ENCODE measurements at regions not wholly inside any gene's neighbourhood (a gene's known extent, or its start where the extent isn't known, plus 50 kb on each side); places are given as distances from the start of the nearest gene placed in this dataset.

DNA sequence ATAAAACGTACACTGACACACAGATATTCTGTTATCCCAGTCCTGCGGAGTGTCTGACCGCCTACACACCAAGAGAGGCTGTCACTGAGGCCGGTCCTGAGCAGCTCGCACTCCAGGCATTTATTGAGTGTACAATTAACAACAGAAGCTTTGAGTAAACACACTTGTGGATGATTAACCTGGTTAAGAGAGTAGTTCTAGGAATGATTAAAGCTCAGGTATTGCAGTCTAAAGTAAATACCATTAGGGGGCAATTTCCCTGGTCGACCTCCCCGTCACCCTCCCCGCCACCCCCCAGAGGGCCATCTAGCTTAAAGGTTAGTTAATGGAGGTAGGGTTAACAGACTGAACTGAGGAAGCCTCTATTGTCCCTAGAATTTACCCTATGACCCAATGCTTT, 1278.5 kb downstream of the NSUN3 start:
- Histone ChIP-seq H3K9me3 (ENCODE audit: control insufficient read depth in 1 of 2, insufficient read depth in 1 of 2, low read depth in 1 of 2, low read length in 2 of 2) (peaks cover 9 to 11% of the 10 kb centered on the region in 2 experiments; a peak in 3 of 4 replicates), H4K20me1 (ENCODE audit: insufficient read depth) (no peaks in the 10 kb centered on the region), H2AFZ (ENCODE audit: low read depth, low read length, poor library complexity, severe bottlenecking) (no peak overlapping the region), H3K4me2 (ENCODE audit: low read length) (no peak overlapping the region), H3K27me3 (ENCODE audit: insufficient read depth, low read length) (no peaks in the 10 kb centered on the region), H3K79me2 (ENCODE audit: insufficient read depth, low read length) (no peaks in the 10 kb centered on the region), H3K4me1 (ENCODE audit: control insufficient read depth in 1 of 2, insufficient read depth in 2 of 2, low read length in 2 of 2) (no peaks in the 10 kb centered on the region), H3K27ac (ENCODE audit: low read depth, low read length) (no peak overlapping the region), H3K9me2 (ENCODE audit: insufficient read depth) (no peaks in the 10 kb centered on the region), H3K36me3 (ENCODE audit: control insufficient read depth in 1 of 2, insufficient read depth in 2 of 2, low read length in 2 of 2) (no peaks in the 10 kb centered on the region), H3K4me3 (replicated peaks in 1 of 2; ENCODE audit: low read depth in 1 of 2, low read length in 2 of 2) (no peak overlapping the region), H3K9ac (ENCODE audit: low read length) (no peak overlapping the region)
- CTCF ChIA-PET = no interaction called here
- POLR2A ChIA-PET = no interaction called here
- TF ChIP-seq, protein P1, sequence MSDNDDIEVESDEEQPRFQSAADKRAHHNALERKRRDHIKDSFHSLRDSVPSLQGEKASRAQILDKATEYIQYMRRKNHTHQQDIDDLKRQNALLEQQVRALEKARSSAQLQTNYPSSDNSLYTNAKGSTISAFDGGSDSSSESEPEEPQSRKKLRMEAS (IDR thresholded peaks at IDR 0.05) = no peak
- TF ChIP-seq ELF1 (IDR thresholded peaks at IDR 0.05; ENCODE audit: borderline replicate concordance, low read depth) = no peak
- no peak for TF ChIP-seq ZBTB33 (IDR thresholded peaks at IDR 0.05; ENCODE audit: extremely low read depth, insufficient replicate concordance, low read length)
- no peak for TF ChIP-seq RAD21 (IDR thresholded peaks at IDR 0.05; ENCODE audit: low read depth)
- no peak for TF ChIP-seq JUND (IDR thresholded peaks at IDR 0.05)
- no peak for TF ChIP-seq FOSL1 (IDR thresholded peaks at IDR 0.05; ENCODE audit: low read depth)
- TF ChIP-seq CBX3 (IDR thresholded peaks at IDR 0.05; ENCODE audit: low read depth) = no peak
- no peak for TF ChIP-seq ZNF274 (IDR thresholded peaks at IDR 0.05; ENCODE audit: low read depth, low read length)
- TF ChIP-seq EZH2 (IDR thresholded peaks at IDR 0.05) = no peak
- TF ChIP-seq, protein P2, sequence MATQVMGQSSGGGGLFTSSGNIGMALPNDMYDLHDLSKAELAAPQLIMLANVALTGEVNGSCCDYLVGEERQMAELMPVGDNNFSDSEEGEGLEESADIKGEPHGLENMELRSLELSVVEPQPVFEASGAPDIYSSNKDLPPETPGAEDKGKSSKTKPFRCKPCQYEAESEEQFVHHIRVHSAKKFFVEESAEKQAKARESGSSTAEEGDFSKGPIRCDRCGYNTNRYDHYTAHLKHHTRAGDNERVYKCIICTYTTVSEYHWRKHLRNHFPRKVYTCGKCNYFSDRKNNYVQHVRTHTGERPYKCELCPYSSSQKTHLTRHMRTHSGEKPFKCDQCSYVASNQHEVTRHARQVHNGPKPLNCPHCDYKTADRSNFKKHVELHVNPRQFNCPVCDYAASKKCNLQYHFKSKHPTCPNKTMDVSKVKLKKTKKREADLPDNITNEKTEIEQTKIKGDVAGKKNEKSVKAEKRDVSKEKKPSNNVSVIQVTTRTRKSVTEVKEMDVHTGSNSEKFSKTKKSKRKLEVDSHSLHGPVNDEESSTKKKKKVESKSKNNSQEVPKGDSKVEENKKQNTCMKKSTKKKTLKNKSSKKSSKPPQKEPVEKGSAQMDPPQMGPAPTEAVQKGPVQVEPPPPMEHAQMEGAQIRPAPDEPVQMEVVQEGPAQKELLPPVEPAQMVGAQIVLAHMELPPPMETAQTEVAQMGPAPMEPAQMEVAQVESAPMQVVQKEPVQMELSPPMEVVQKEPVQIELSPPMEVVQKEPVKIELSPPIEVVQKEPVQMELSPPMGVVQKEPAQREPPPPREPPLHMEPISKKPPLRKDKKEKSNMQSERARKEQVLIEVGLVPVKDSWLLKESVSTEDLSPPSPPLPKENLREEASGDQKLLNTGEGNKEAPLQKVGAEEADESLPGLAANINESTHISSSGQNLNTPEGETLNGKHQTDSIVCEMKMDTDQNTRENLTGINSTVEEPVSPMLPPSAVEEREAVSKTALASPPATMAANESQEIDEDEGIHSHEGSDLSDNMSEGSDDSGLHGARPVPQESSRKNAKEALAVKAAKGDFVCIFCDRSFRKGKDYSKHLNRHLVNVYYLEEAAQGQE (IDR thresholded peaks at IDR 0.05; ENCODE audit: low read depth) = no peak
- no peak for TF ChIP-seq TCF7L2 (IDR thresholded peaks at IDR 0.05; ENCODE audit: borderline replicate concordance, extremely low read depth, insufficient read depth, insufficient read length)
- RAD21 ChIA-PET (ENCODE audit: low non-redundant PET in 1 of 2, low total read pairs in 2 of 2, uncharacterized antibody in 2 of 2, unreplicated experiment in 2 of 2) = no interaction called here
- no peak for DNase-seq (ENCODE audit: low read depth, low spot score)
- ATAC-seq = no peak
- intact Hi-C loops (cut with micrococcal nuclease) = no loop called here
- BruUV-seq (replicated peaks) = no TSS peak
